Muscle layer of duodenum (tissue), 2 donors: ENCODE measurements at regions not wholly inside any gene's neighbourhood (a gene's known extent, or its start where the extent isn't known, plus 50 kb on each side); places are given as distances from the start of the nearest gene placed in this dataset.
"Not testable (repeated sequence)": the region's sequence is repeated elsewhere in the genome, so short reads cannot be mapped to it uniquely, and the experiment has no call there.

Experiments
- H3K27ac ChIP-seq: one replicate; pipeline ENCODE4 v1.7.0; 2013; ENCODE audit warnings: mild to moderate bottlenecking, low read length
- H3K27me3 ChIP-seq: one replicate; pipeline ENCODE4 v1.7.0; 2013; ENCODE audit warnings: low read depth, mild to moderate bottlenecking, control low read depth, low read length
- H3K36me3 ChIP-seq, 2 donors: one replicate each; pipeline ENCODE4 v1.7.0; 2013; ENCODE audit warnings: low read length in 2 of 2, control low read depth in 1 of 2, mild to moderate bottlenecking in 1 of 2; ENCODE audit not compliant: insufficient read depth in 2 of 2, control insufficient read depth in 1 of 2
- H3K4me1 ChIP-seq, 2 donors: one replicate each; pipeline ENCODE4 v1.7.0; 2013; ENCODE audit warnings: low read length in 2 of 2, mild to moderate bottlenecking in 2 of 2, control low read depth in 1 of 2, moderate library complexity in 1 of 2; ENCODE audit not compliant: insufficient read depth in 2 of 2, control insufficient read depth in 1 of 2
- H3K4me3 ChIP-seq, 2 donors: one replicate each; pipeline ENCODE4 v1.7.0; 2013; ENCODE audit warnings: low read length in 2 of 2, low read depth in 1 of 2, mild to moderate bottlenecking in 1 of 2
- H3K9me3 ChIP-seq, 2 donors: one replicate each; pipeline ENCODE4 v1.7.0; 2013; ENCODE audit warnings: low read length in 2 of 2, control low read depth in 1 of 2, mild to moderate bottlenecking in 1 of 2; ENCODE audit not compliant: control insufficient read depth in 1 of 2
- donor health status: healthy.

GRCh38 chr10:91098021-91098420 lies 122.4 kb upstream of the PCGF5 start:
- H3K4me3 ChIP-seq, H3K36me3 ChIP-seq, H3K27ac ChIP-seq, H3K4me1 ChIP-seq, H3K27me3 ChIP-seq, H3K9me3 ChIP-seq: not testable (repeated sequence)

- no peaks in the 10 kb centered on the region for H3K36me3 ChIP-seq
- H3K27ac ChIP-seq: no peak overlapping the region
- H3K4me1 ChIP-seq: no peaks in the 10 kb centered on the region
- no peak overlapping the region for H3K4me3 ChIP-seq
- H3K27me3 ChIP-seq: no peaks in the 10 kb centered on the region
- no peaks in the 10 kb centered on the region for H3K9me3 ChIP-seq
Measured at GRCh38 chr10:91103384-91104192, 116.9 kb upstream of the PCGF5 start.

- no peaks in the 10 kb centered on the region for H3K36me3 ChIP-seq
- H3K27me3 ChIP-seq: no peaks in the 10 kb centered on the region
- H3K4me3 ChIP-seq: no peak overlapping the region
- no peak overlapping the region for H3K27ac ChIP-seq
- no peaks in the 10 kb centered on the region for H3K4me1 ChIP-seq
- no peaks in the 10 kb centered on the region for H3K9me3 ChIP-seq
Measured at GRCh38 chr10:91104193-91105041, 116.0 kb upstream of the PCGF5 start.

DNA sequence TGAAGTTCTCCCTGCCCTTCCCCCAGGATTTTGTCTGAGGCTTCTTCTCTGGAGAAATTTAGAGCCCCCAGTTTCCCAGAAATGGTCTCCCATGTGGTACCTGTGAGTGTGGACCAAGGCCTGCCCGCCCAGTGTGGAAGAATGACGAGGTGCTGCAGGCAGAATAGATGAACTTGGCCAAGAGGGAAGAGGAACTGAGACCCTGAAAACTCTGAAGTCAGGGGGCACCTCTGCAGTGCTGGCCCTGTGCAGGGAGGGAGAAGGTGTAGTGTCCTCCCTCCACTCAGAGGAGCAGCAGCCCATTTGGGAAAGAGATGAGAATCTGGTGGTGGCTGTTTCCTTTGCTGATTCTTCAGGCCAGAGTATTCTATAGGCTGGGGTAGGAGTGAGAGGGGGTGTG lies 115.2 kb upstream of the PCGF5 start:
- Histone ChIP-seq H3K36me3 (no peaks in the 10 kb centered on the region), H3K27ac (no peak overlapping the region), H3K9me3 (no peaks in the 10 kb centered on the region), H3K4me3 (no peak overlapping the region), H3K27me3 (no peaks in the 10 kb centered on the region), H3K4me1 (no peaks in the 10 kb centered on the region)

GRCh38 chr10:91108820-91109219 lies 111.6 kb upstream of the PCGF5 start:
- Histone ChIP-seq H3K36me3 (no peaks in the 10 kb centered on the region), H3K27ac (no peak overlapping the region), H3K4me1 (no peaks in the 10 kb centered on the region), H3K4me3 (no peak overlapping the region), H3K27me3 (no peaks in the 10 kb centered on the region), H3K9me3 (no peaks in the 10 kb centered on the region)

- no peaks in the 10 kb centered on the region for H3K4me1 ChIP-seq
- no peaks in the 10 kb centered on the region for H3K36me3 ChIP-seq
- H3K27me3 ChIP-seq: no peaks in the 10 kb centered on the region
- no peak overlapping the region for H3K27ac ChIP-seq
- no peaks in the 10 kb centered on the region for H3K9me3 ChIP-seq
- H3K4me3 ChIP-seq: no peak overlapping the region
Measured at GRCh38 chr10:91111060-91111459, 109.4 kb upstream of the PCGF5 start.

- Histone ChIP-seq H3K4me1 (no peaks in the 10 kb centered on the region), H3K36me3 (no peaks in the 10 kb centered on the region), H3K27ac (no peak overlapping the region), H3K9me3 (no peaks in the 10 kb centered on the region), H3K4me3 (no peak overlapping the region), H3K27me3 (no peaks in the 10 kb centered on the region)
Measured at GRCh38 chr10:91115618-91116390, 104.7 kb upstream of the PCGF5 start.

- Histone ChIP-seq H3K9me3 (no peaks in the 10 kb centered on the region), H3K27me3 (no peaks in the 10 kb centered on the region), H3K27ac (no peak overlapping the region), H3K4me3 (no peak overlapping the region), H3K4me1 (no peaks in the 10 kb centered on the region), H3K36me3 (no peaks in the 10 kb centered on the region)
Measured at GRCh38 chr10:91117505-91117904, 103.0 kb upstream of the PCGF5 start.

DNA sequence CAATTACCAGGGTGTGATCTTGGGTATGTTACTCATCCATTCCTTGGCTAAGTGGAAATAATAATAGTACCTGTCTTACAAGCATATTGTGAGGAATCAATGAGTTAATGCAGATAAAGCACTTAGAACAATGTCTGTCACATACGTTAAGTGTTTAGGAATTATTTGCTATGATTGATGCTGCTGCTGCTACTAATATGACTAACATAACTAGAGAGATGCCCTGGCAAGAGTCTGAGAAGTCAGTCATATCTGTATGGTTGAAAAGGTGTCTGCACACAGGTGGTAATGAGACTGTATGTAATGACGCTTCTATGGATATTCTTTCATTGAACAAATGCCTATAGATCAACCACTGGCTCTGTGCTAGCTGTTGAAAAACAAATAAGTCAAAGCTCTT lies 100.1 kb upstream of the PCGF5 start:
- H3K4me1 ChIP-seq: no peaks in the 10 kb centered on the region
- H3K27ac ChIP-seq: no peak overlapping the region
- no peaks in the 10 kb centered on the region for H3K9me3 ChIP-seq
- H3K4me3 ChIP-seq: no peak overlapping the region
- H3K36me3 ChIP-seq: no peaks in the 10 kb centered on the region
- H3K27me3 ChIP-seq: peaks cover 4% of the 10 kb centered on the region

GRCh38 chr10:91123261-91123660 lies 97.2 kb upstream of the PCGF5 start:
- Histone ChIP-seq H3K27me3 (peaks cover 4% of the 10 kb centered on the region), H3K27ac (no peak overlapping the region), H3K4me3 (no peak overlapping the region), H3K36me3 (no peaks in the 10 kb centered on the region), H3K9me3 (no peaks in the 10 kb centered on the region), H3K4me1 (no peaks in the 10 kb centered on the region)

DNA sequence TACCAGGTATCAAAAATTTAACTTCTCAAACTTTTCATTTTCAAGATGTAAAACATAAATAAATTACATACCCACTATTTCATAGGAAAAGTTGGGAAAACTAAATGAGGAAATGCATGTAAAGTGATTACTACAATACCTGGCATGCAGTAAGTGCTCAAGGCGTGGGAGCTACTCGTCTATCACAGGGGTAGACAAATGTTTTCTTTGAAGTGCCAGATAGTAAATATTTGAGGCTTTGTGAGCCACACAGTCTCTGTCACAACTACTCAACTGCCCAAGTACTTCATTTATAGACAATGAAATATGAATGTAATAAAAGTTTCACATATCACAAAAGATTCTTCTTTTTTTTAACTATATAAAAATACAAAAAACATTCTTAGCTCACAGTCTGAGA lies 96.4 kb upstream of the PCGF5 start:
- H3K4me3 ChIP-seq: no peak overlapping the region
- H3K9me3 ChIP-seq: no peaks in the 10 kb centered on the region
- no peaks in the 10 kb centered on the region for H3K36me3 ChIP-seq
- H3K27ac ChIP-seq: no peak overlapping the region
- peaks cover 4% of the 10 kb centered on the region for H3K27me3 ChIP-seq
- no peaks in the 10 kb centered on the region for H3K4me1 ChIP-seq
